ENCODE measurements at regions not wholly inside any gene's neighbourhood (a gene's known extent, or its start where the extent isn't known, plus 50 kb on each side); places are given as distances from the start of the nearest gene placed in this dataset.

- H3K4me3 ChIP-seq (ENCODE audit: low read length) = no peak overlapping the region
- no peaks in the 10 kb centered on the region for H3K9me3 ChIP-seq (ENCODE audit: control insufficient read depth, insufficient read depth, low read length)
- no peak overlapping the region for H3K27ac ChIP-seq (ENCODE audit: low read depth, low read length)
- no peaks in the 10 kb centered on the region for H4K20me1 ChIP-seq (ENCODE audit: control insufficient read depth, insufficient read depth, low read depth, low read length)
- no peaks in the 10 kb centered on the region for H3K36me3 ChIP-seq (ENCODE audit: control insufficient read depth, low read length)
- H3K9me2 ChIP-seq (replicated peaks; ENCODE audit: control insufficient read depth, low read length) = no peaks in the 10 kb centered on the region
- no peaks in the 10 kb centered on the region for H3K79me2 ChIP-seq (ENCODE audit: control insufficient read depth, low read length)
- H3K4me2 ChIP-seq (ENCODE audit: low read length) = no peak overlapping the region
- H3K27me3 ChIP-seq (ENCODE audit: control insufficient read depth, low read length) = no peaks in the 10 kb centered on the region
- no peak for TF ChIP-seq EZH2phosphoT487 (IDR thresholded peaks at IDR 0.05; ENCODE audit: borderline replicate concordance, low read length)
- no peaks in the 10 kb centered on the region for H3F3A ChIP-seq (ENCODE audit: control insufficient read depth, insufficient read depth)
- no peaks in the 10 kb centered on the region for H3K4me1 ChIP-seq (ENCODE audit: control insufficient read depth, low read length)
These were observed 1819.5 kb downstream of the SLITRK5 start for GRCh38 chr13:89490661-89491060.

GRCh38 chr13:89496478-89496877, 1825.3 kb downstream of the SLITRK5 start:
- Histone ChIP-seq H3K9me2 (replicated peaks; ENCODE audit: control insufficient read depth, low read length) (no peaks in the 10 kb centered on the region), H3K4me2 (ENCODE audit: low read length) (no peak overlapping the region), H3F3A (ENCODE audit: control insufficient read depth, insufficient read depth) (no peaks in the 10 kb centered on the region), H3K4me1 (ENCODE audit: control insufficient read depth, low read length) (no peaks in the 10 kb centered on the region), H4K20me1 (ENCODE audit: control insufficient read depth, insufficient read depth, low read depth, low read length) (no peaks in the 10 kb centered on the region), H3K27ac (ENCODE audit: low read depth, low read length) (no peak overlapping the region), H3K79me2 (ENCODE audit: control insufficient read depth, low read length) (no peaks in the 10 kb centered on the region), H3K4me3 (ENCODE audit: low read length) (no peak overlapping the region), H3K36me3 (ENCODE audit: control insufficient read depth, low read length) (no peaks in the 10 kb centered on the region), H3K9me3 (ENCODE audit: control insufficient read depth, insufficient read depth, low read length) (no peaks in the 10 kb centered on the region), H3K27me3 (ENCODE audit: control insufficient read depth, low read length) (no peaks in the 10 kb centered on the region)
- no peak for TF ChIP-seq CTCF (IDR thresholded peaks at IDR 0.05; ENCODE audit: low read depth, low read length, poor library complexity, severe bottlenecking)
- no peak for TF ChIP-seq EZH2phosphoT487 (IDR thresholded peaks at IDR 0.05; ENCODE audit: borderline replicate concordance, low read length)

GRCh38 chr13:89497658-89498057, 1826.5 kb downstream of the SLITRK5 start:
- H3K36me3 ChIP-seq (ENCODE audit: control insufficient read depth, low read length) = no peaks in the 10 kb centered on the region
- no peaks in the 10 kb centered on the region for H3K79me2 ChIP-seq (ENCODE audit: control insufficient read depth, low read length)
- no peaks in the 10 kb centered on the region for H3K27me3 ChIP-seq (ENCODE audit: control insufficient read depth, low read length)
- no peaks in the 10 kb centered on the region for H4K20me1 ChIP-seq (ENCODE audit: control insufficient read depth, insufficient read depth, low read depth, low read length)
- no peak overlapping the region for H3K27ac ChIP-seq (ENCODE audit: low read depth, low read length)
- no peaks in the 10 kb centered on the region for H3K9me3 ChIP-seq (ENCODE audit: control insufficient read depth, insufficient read depth, low read length)
- no peaks in the 10 kb centered on the region for H3F3A ChIP-seq (ENCODE audit: control insufficient read depth, insufficient read depth)
- H3K4me1 ChIP-seq (ENCODE audit: control insufficient read depth, low read length) = no peaks in the 10 kb centered on the region
- TF ChIP-seq CTCF (IDR thresholded peaks at IDR 0.05; ENCODE audit: low read depth, low read length, poor library complexity, severe bottlenecking) (no peak), EZH2phosphoT487 (IDR thresholded peaks at IDR 0.05; ENCODE audit: borderline replicate concordance, low read length) (no peak)
- H3K9me2 ChIP-seq (replicated peaks; ENCODE audit: control insufficient read depth, low read length) = no peaks in the 10 kb centered on the region
- no peak overlapping the region for H3K4me2 ChIP-seq (ENCODE audit: low read length)
- no peak overlapping the region for H3K4me3 ChIP-seq (ENCODE audit: low read length)

GRCh38 chr13:89502286-89502685, 1831.1 kb downstream of the SLITRK5 start:
- no peaks in the 10 kb centered on the region for H4K20me1 ChIP-seq (ENCODE audit: control insufficient read depth, insufficient read depth, low read depth, low read length)
- no peak overlapping the region for H3K27ac ChIP-seq (ENCODE audit: low read depth, low read length)
- H3K9me2 ChIP-seq (replicated peaks; ENCODE audit: control insufficient read depth, low read length) = no peaks in the 10 kb centered on the region
- no peaks in the 10 kb centered on the region for H3K9me3 ChIP-seq (ENCODE audit: control insufficient read depth, insufficient read depth, low read length)
- H3K4me1 ChIP-seq (ENCODE audit: control insufficient read depth, low read length) = no peaks in the 10 kb centered on the region
- no peak overlapping the region for H3K4me2 ChIP-seq (ENCODE audit: low read length)
- H3K79me2 ChIP-seq (ENCODE audit: control insufficient read depth, low read length) = no peaks in the 10 kb centered on the region
- no peaks in the 10 kb centered on the region for H3F3A ChIP-seq (ENCODE audit: control insufficient read depth, insufficient read depth)
- no peaks in the 10 kb centered on the region for H3K36me3 ChIP-seq (ENCODE audit: control insufficient read depth, low read length)
- H3K27me3 ChIP-seq (ENCODE audit: control insufficient read depth, low read length) = no peaks in the 10 kb centered on the region
- TF ChIP-seq CTCF (IDR thresholded peaks at IDR 0.05; ENCODE audit: low read depth, low read length, poor library complexity, severe bottlenecking) (no peak), EZH2phosphoT487 (IDR thresholded peaks at IDR 0.05; ENCODE audit: borderline replicate concordance, low read length) (no peak)
- H3K4me3 ChIP-seq (ENCODE audit: low read length) = no peak overlapping the region
